Kidney epithelial cell (primary cell): ENCODE measurements at regions not wholly inside any gene's neighbourhood (a gene's known extent, or its start where the extent isn't known, plus 50 kb on each side); places are given as distances from the start of the nearest gene placed in this dataset.

ENCODE experiments used
- DNase-seq: peaks from one replicate; pipeline ENCODE4 v3.0.0-alpha.2; 2010; ENCODE audit warnings: low read depth
- H3K27me3 ChIP-seq: 2 replicates; pipeline ENCODE4 v1.6.0; 2011; ENCODE audit warnings: low read length; ENCODE audit not compliant: control insufficient read depth, insufficient read depth
- H3K36me3 ChIP-seq: 2 replicates; pipeline ENCODE4 v1.5.1; 2011; ENCODE audit warnings: low read length; ENCODE audit not compliant: control insufficient read depth, insufficient read depth
- H3K4me3 ChIP-seq: 2 replicates; pipeline ENCODE4 v1.5.1; 2011; ENCODE audit warnings: low read depth, mild to moderate bottlenecking, control low read depth, low read length
- CTCF ChIP-seq: IDR thresholded peaks from 2 replicates; pipeline ENCODE4 v1.5.1; 2011; ENCODE audit warnings: mild to moderate bottlenecking, moderate library complexity, low read length, control low read depth, inconsistent platforms; ENCODE audit not compliant: insufficient read depth, poor library complexity, severe bottlenecking

GRCh38 chr18:75526038-75526437 is 98.5 kb upstream of the SMIM21 start:
- DNase-seq, result no peak
- H3K36me3 ChIP-seq, result no peaks in the 10 kb centered on the region
- H3K27me3 ChIP-seq, result no peaks in the 10 kb centered on the region
- H3K4me3 ChIP-seq, result no peak overlapping the region
- TF ChIP-seq CTCF, result no peak

- DNase-seq, result no peak
- H3K36me3 ChIP-seq, result no peaks in the 10 kb centered on the region
- no peak for TF ChIP-seq CTCF
- no peaks in the 10 kb centered on the region for H3K27me3 ChIP-seq
- no peak overlapping the region for H3K4me3 ChIP-seq
Observed at GRCh38 chr18:75525331-75525730, 97.8 kb upstream of the SMIM21 start.

- no peak for DNase-seq
- H3K27me3 ChIP-seq, result no peaks in the 10 kb centered on the region
- no peak for TF ChIP-seq CTCF
Observed at GRCh38 chr18:75524841-75525240, 97.3 kb upstream of the SMIM21 start.

GRCh38 chr18:75524181-75524580 is 96.7 kb upstream of the SMIM21 start:
- Histone ChIP-seq H3K36me3 (no peaks in the 10 kb centered on the region), H3K4me3 (no peak overlapping the region), H3K27me3 (no peaks in the 10 kb centered on the region)
- TF ChIP-seq CTCF, result no peak
- DNase-seq, result no peak

More at GRCh38 chr18:75524841-75525240, 97.3 kb upstream of the SMIM21 start:
- Histone ChIP-seq H3K36me3 (no peaks in the 10 kb centered on the region), H3K4me3 (no peak overlapping the region)

GRCh38 chr18:75521816-75522215 is 94.3 kb upstream of the SMIM21 start:
- Histone ChIP-seq H3K36me3 (no peaks in the 10 kb centered on the region), H3K27me3 (no peaks in the 10 kb centered on the region), H3K4me3 (no peak overlapping the region)
- no peak for TF ChIP-seq CTCF
- no peak for DNase-seq

- TF ChIP-seq CTCF, result no peak
- H3K36me3 ChIP-seq, result no peaks in the 10 kb centered on the region
- H3K27me3 ChIP-seq, result no peaks in the 10 kb centered on the region
- no peak overlapping the region for H3K4me3 ChIP-seq
- no peak for DNase-seq
Observed at GRCh38 chr18:75518007-75518406, 90.5 kb upstream of the SMIM21 start.
